ENCODE measurements at regions not wholly inside any gene's neighbourhood (a gene's known extent, or its start where the extent isn't known, plus 50 kb on each side); places are given as distances from the start of the nearest gene placed in this dataset.

- Histone ChIP-seq H3K36me3 (no peaks in the 10 kb centered on the region), H3K4me1 (no peaks in the 10 kb centered on the region), H3K9me3 (no peaks in the 10 kb centered on the region), H3K4me3 (no peak overlapping the region), H3K27ac (no peak overlapping the region), H3K27me3 (no peaks in the 10 kb centered on the region)
- DNase-seq: no peak
- TF ChIP-seq CTCF (IDR thresholded peaks at IDR 0.05) (no peak), POLR2A (IDR thresholded peaks at IDR 0.05) (no peak)
Measured at GRCh38 chr1:229867726-229868125, 199.3 kb upstream of the GALNT2 start.

GRCh38 chr1:229869240-229869639, 197.8 kb upstream of the GALNT2 start:
- Histone ChIP-seq H3K36me3 (no peaks in the 10 kb centered on the region), H3K27ac (no peak overlapping the region), H3K4me3 (no peak overlapping the region), H3K9me3 (no peaks in the 10 kb centered on the region), H3K4me1 (no peaks in the 10 kb centered on the region), H3K27me3 (no peaks in the 10 kb centered on the region)
- DNase-seq: no peak
- TF ChIP-seq POLR2A (IDR thresholded peaks at IDR 0.05): no peak

- H3K9me3 ChIP-seq: no peaks in the 10 kb centered on the region
- H3K4me1 ChIP-seq: no peaks in the 10 kb centered on the region
- no peaks in the 10 kb centered on the region for H3K36me3 ChIP-seq
- DNase-seq: no peak
- TF ChIP-seq CTCF (IDR thresholded peaks at IDR 0.05) (no peak), POLR2A (IDR thresholded peaks at IDR 0.05) (no peak)
- no peak overlapping the region for H3K27ac ChIP-seq
- H3K4me3 ChIP-seq: no peak overlapping the region
- no peaks in the 10 kb centered on the region for H3K27me3 ChIP-seq
Measured at GRCh38 chr1:229869687-229870086, 197.4 kb upstream of the GALNT2 start.

GRCh38 chr1:229870381-229870780, 196.7 kb upstream of the GALNT2 start:
- Histone ChIP-seq H3K36me3 (no peaks in the 10 kb centered on the region), H3K4me3 (no peak overlapping the region), H3K27me3 (no peaks in the 10 kb centered on the region), H3K27ac (no peak overlapping the region), H3K4me1 (no peaks in the 10 kb centered on the region), H3K9me3 (no peaks in the 10 kb centered on the region)
- TF ChIP-seq POLR2A (IDR thresholded peaks at IDR 0.05) (no peak), CTCF (IDR thresholded peaks at IDR 0.05) (no peak)
- no peak for DNase-seq

GRCh38 chr1:229871078-229871676, 195.9 kb upstream of the GALNT2 start:
- Histone ChIP-seq H3K4me3 (no peak overlapping the region), H3K4me1 (no peaks in the 10 kb centered on the region), H3K9me3 (no peaks in the 10 kb centered on the region), H3K36me3 (no peaks in the 10 kb centered on the region), H3K27me3 (no peaks in the 10 kb centered on the region), H3K27ac (no peak overlapping the region)
- no peak for DNase-seq
- TF ChIP-seq POLR2A (IDR thresholded peaks at IDR 0.05) (no peak), CTCF (IDR thresholded peaks at IDR 0.05) (no peak)

DNA sequence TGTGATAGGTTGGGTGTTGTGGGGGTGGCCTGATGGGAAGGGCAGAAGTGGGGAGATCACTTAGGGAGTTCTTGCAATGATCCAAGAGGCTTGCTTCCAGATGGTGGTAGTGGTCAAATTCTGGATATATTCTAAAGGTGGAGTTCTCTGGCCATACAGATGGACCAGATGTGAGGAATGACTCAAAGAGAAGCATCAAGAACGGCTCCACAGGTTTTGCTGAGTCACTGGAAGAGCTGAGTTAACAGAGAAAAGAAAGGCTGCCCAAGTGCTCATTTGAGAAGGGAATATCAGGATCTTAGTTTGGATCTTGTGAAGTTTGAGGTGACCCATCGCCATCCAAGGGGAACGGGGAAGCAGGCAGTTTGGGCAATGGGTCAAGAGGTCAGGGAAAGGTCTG, 192.9 kb upstream of the GALNT2 start:
- Histone ChIP-seq H3K4me1 (no peaks in the 10 kb centered on the region), H3K9me3 (no peaks in the 10 kb centered on the region), H3K36me3 (no peaks in the 10 kb centered on the region), H3K27ac (no peak overlapping the region), H3K27me3 (no peaks in the 10 kb centered on the region), H3K4me3 (no peak overlapping the region)
- DNase-seq: no peak
- no peak for TF ChIP-seq POLR2A (IDR thresholded peaks at IDR 0.05)
- no peak for TF ChIP-seq CTCF (IDR thresholded peaks at IDR 0.05)

Data from Peyer's patch (tissue), 4 donors.